GM10266 (cell line): ENCODE measurements at regions not wholly inside any gene's neighbourhood (a gene's known extent, or its start where the extent isn't known, plus 50 kb on each side); places are given as distances from the start of the nearest gene placed in this dataset.
"Not testable (repeated sequence)": the region's sequence is repeated elsewhere in the genome, so short reads cannot be mapped to it uniquely, and the experiment has no call there.

Experiments used
- DNase-seq: peaks from one replicate; pipeline ENCODE4 v3.0.0; 2012; ENCODE audit errors: extremely low spot score
- CTCF ChIP-seq: IDR thresholded peaks from 2 replicates; pipeline ENCODE4 v1.5.1; 2012; ENCODE audit warnings: mild to moderate bottlenecking, low read depth; ENCODE audit not compliant: control insufficient read depth, insufficient read depth; ENCODE audit errors: missing control alignments

DNA sequence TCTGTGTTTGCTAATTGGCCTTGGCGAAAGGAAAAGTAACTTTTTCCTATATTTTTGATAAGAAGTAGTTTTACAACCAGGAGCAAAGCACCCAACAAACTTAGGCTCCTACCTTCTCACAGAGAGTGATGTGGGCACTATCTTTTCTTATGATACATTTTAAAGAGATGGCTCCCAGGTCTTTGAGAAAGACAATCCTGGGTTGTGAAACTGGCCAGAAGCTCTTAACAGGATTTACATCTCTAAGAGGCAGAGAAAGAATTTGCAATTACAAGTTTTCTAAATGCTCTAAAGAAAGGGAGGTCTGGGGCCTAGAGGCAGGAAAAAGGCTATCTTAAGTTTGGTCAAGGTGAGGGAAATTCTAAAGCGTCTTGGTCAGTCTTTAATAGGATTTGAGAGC is 609.7 kb downstream of the VGLL3 start:
- TF ChIP-seq CTCF = no peak
- DNase-seq = no peak

GRCh38 chr3:86379280-86379679 is 611.7 kb downstream of the VGLL3 start:
- DNase-seq = no peak
- no peak for TF ChIP-seq CTCF

DNA sequence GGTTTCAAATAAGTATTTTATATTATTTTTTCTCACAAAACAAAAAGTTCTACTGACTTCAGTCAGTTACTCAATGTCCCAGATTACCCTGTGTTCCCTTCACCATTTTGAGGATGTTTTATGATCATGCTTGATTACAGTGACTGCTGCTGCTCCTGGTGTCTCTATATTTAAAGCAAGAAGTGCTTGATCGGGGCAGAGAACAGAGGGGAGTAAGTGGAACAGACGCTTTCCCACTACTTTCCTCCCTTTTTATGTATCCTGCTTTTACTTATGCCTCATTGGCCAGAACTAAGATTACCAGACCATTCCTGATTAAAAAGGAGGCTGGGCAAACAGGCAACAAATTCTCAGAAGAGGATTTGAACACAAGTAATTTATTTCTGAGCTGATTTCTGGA is 612.1 kb downstream of the VGLL3 start:
- no peak for DNase-seq
- no peak for TF ChIP-seq CTCF

DNA sequence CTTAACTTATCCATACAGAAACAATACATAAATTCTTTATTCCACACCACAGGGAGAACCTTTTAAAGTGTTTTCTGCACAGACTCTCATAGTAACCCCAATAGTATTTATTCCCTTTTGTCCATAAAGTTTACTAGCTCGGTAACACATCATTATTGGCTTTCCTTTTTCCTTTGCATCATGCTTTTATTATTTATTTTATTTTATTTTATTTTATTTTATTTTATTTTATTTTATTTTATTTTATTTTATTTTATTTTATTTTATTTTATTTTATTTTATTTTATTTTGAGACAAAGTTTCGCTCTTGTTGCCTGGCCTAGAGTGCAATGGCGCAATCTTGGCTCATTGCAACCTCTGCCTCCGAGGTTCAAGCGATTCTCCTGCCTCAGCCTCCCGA is 655.4 kb downstream of the VGLL3 start:
- not testable (repeated sequence) for DNase-seq

- TF ChIP-seq CTCF = no peak
- no peak for DNase-seq
These were observed 657.3 kb downstream of the VGLL3 start for GRCh38 chr3:86333636-86334035.

GRCh38 chr3:86303935-86304334 is 687.0 kb downstream of the VGLL3 start:
- DNase-seq = no peak
- TF ChIP-seq CTCF = no peak

DNA sequence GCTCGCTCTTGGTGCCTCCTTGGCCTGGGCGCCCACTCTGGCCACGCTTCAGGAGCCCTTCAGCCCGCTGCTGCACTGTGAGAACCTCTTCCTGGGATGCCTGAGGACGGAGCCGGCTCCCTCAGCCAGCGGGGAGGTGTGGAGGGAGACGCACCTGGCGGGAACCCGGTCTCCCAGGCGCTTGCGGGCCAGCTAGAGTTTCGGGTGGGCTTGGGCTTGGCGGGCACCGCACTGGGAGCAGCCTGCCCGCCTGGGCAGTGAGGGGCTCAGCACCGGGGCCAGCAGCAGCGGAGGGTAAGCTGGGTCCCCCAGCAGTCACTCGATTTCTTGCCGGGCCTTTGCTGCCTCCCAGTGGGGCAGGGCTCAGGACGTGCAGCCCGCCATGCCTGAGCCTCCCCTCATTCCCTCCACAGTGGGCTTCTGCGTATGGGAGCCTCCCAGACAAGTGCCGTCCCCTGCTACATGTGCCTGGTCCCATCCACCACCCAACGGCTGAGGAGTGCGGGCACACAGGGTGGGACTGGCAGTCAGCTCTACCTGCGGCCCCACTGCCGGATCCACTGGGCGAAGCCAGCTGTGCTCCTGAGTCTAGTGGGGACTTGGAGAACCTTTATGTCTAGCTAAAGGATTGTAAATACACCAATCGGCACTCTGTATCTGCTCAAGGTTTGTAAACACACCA is 708.7 kb downstream of the VGLL3 start:
- no peak for DNase-seq
- no peak for TF ChIP-seq CTCF

DNA sequence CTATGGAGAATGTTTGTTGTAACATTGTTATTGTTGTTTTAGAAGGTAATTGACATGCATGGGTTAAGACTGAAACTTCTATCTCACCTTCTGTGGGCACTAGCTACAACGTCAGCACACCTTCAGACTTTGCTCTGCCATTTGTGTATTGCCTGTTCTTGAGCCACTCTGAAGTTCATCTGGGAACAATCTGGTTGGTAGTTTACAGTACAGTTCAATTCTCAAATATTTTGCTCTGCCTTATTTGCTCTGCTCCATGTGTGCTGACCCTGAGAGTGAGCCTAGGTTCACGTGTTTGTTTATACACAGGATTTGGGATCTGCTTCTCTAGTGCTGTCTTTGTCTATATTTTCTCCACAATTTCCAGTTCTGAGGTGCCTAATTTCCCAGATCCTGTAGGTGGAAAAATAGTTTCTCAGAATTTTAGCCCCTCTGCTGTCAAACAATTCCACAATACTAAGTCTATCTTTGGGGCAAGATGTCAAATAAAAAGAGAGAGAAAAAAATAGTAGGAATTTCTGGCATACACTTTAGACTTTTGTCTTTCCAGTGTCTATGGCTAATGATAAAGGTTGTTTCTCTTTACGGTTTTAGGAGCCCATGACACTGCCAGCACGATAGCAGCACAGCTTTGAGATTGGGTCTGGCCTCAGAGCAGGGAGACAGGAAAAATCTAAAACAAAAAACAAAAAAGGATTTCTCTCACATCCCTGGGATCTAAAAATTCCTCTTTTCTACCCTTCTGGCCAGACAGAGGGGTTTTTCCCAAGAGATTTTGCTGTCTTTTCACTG is 721.4 kb downstream of the VGLL3 start:
- no peak for DNase-seq
- no peak for TF ChIP-seq CTCF
